Esophagus squamous epithelium (tissue), 5 donors: ENCODE measurements at regions not wholly inside any gene's neighbourhood (a gene's known extent, or its start where the extent isn't known, plus 50 kb on each side); places are given as distances from the start of the nearest gene placed in this dataset.
"Not testable (repeated sequence)": the region's sequence is repeated elsewhere in the genome, so short reads cannot be mapped to it uniquely, and the experiment has no call there.

ENCODE experiments used
- DNase-seq: peaks from one replicate; lab custom pipeline; 2025; lab: John Stamatoyannopoulos, UW
- H3K27ac ChIP-seq, 4 donors: fragments of 200-600 bp; sonication (generic); one replicate each; pipeline ENCODE4 v1.5.1; 2016 to 2019; ENCODE audit warnings: mild to moderate bottlenecking in 1 of 4
- H3K27me3 ChIP-seq, 4 donors: fragments of 200-600 bp; sonication (generic); 1 replicate in 3 of 4; 2 replicates in 1 of 4; pipeline versions ENCODE4 v1.5.1 to v1.6.0; 2017 to 2021; ENCODE audit warnings: antibody characterized with exemption in 1 of 4
- H3K36me3 ChIP-seq, 3 donors: fragments of 200-600 bp; sonication (generic); one replicate each; pipeline ENCODE4 v1.5.1; 2016 to 2019
- H3K4me1 ChIP-seq, 3 donors: fragments of 200-600 bp; sonication (generic); one replicate each; pipeline ENCODE4 v1.5.1; 2017 to 2019
- H3K4me3 ChIP-seq, 4 donors: fragments of 200-600 bp; sonication (generic); 1 replicate in 3 of 4; 2 replicates in 1 of 4; pipeline ENCODE4 v1.5.1; 2016 to 2019; ENCODE audit warnings: mild to moderate bottlenecking in 2 of 4, moderate library complexity in 1 of 4
- H3K9me3 ChIP-seq, 3 donors: fragments of 200-600 bp; sonication (generic); one replicate each; pipeline ENCODE4 v1.5.1; 2016 to 2019
- POLR2A ChIP-seq, 4 donors: fragments of 450-650 bp; IDR thresholded peaks; one replicate each; pipeline ENCODE4 v1.6.1; 2017; ENCODE audit warnings: antibody characterized with exemption in 4 of 4, mild to moderate bottlenecking in 4 of 4, moderate library complexity in 3 of 4
- WGBS, 2 donors: methylation state at CpG; one replicate each; pipeline ENCODE4 v1.1.5; 2018; 5-methylcytosine and 5-hydroxymethylcytosine counted together
- intact Hi-C: fragments of 100-400 bp; cut with DNase I; formaldehyde crosslinking; loops from one replicate; pipeline ENCODE4 v1.15.0; 2022
- TF ChIP-seq, protein P1 (sequence below), 6 experiments: fragments of 450-650 bp in 4 of 6; fragments of 200-600 bp in 2 of 6; sonication (generic) in 2 of 6; IDR thresholded peaks; one replicate each; pipeline ENCODE4 v1.5.1; 2016 to 2019; ENCODE audit warnings: antibody characterized with exemption in 6 of 6, mild to moderate bottlenecking in 4 of 6, moderate library complexity in 4 of 6
- donor health status: DM: yes; HTN: yes; CAD: no.

- Histone ChIP-seq H3K27me3 (no peaks in the 10 kb centered on the region), H3K27ac (no peak overlapping the region), H3K4me1 (peaks cover 0 to 10% (median 0%) of the 10 kb centered on the region in 3 donors), H3K36me3 (no peaks in the 10 kb centered on the region), H3K4me3 (no peak overlapping the region), H3K9me3 (no peaks in the 10 kb centered on the region)
- no peak for DNase-seq
- intact Hi-C loops, result no loop called here
- TF ChIP-seq, protein P1, sequence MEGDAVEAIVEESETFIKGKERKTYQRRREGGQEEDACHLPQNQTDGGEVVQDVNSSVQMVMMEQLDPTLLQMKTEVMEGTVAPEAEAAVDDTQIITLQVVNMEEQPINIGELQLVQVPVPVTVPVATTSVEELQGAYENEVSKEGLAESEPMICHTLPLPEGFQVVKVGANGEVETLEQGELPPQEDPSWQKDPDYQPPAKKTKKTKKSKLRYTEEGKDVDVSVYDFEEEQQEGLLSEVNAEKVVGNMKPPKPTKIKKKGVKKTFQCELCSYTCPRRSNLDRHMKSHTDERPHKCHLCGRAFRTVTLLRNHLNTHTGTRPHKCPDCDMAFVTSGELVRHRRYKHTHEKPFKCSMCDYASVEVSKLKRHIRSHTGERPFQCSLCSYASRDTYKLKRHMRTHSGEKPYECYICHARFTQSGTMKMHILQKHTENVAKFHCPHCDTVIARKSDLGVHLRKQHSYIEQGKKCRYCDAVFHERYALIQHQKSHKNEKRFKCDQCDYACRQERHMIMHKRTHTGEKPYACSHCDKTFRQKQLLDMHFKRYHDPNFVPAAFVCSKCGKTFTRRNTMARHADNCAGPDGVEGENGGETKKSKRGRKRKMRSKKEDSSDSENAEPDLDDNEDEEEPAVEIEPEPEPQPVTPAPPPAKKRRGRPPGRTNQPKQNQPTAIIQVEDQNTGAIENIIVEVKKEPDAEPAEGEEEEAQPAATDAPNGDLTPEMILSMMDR (IDR thresholded peaks at IDR 0.05), result no peak
- no peak for TF ChIP-seq POLR2A (IDR thresholded peaks at IDR 0.05)
Measured at GRCh38 chr6:19723545-19723944, 113.6 kb upstream of the ID4 start.

- H3K4me1 ChIP-seq, H3K27me3 ChIP-seq, H3K36me3 ChIP-seq, intact Hi-C loops, H3K9me3 ChIP-seq, H3K27ac ChIP-seq, DNase-seq, H3K4me3 ChIP-seq: not testable (repeated sequence)
Measured at GRCh38 chr6:19725436-19725835, 111.7 kb upstream of the ID4 start.

- Histone ChIP-seq H3K4me1 (no peaks in the 10 kb centered on the region), H3K27me3 (no peaks in the 10 kb centered on the region), H3K9me3 (no peaks in the 10 kb centered on the region), H3K27ac (no peak overlapping the region), H3K36me3 (no peaks in the 10 kb centered on the region), H3K4me3 (no peak overlapping the region)
- 51 to 54% methylated on average over 5 of the region's 5 CpGs for WGBS, 2 donors
- DNase-seq, result no peak
- intact Hi-C loops, result no loop called here
- TF ChIP-seq, protein P1 (IDR thresholded peaks at IDR 0.05), result no peak
- no peak for TF ChIP-seq POLR2A (IDR thresholded peaks at IDR 0.05)
Measured at GRCh38 chr6:19731282-19731681, 105.9 kb upstream of the ID4 start.

- no peaks in the 10 kb centered on the region for H3K4me1 ChIP-seq
- no peak for DNase-seq
- H3K4me3 ChIP-seq, result no peak overlapping the region
- H3K27ac ChIP-seq, result no peak overlapping the region
- 40 to 64% methylated on average over 10 to 15 of the region's 15 CpGs for WGBS, 2 donors
- TF ChIP-seq, protein P1 (IDR thresholded peaks at IDR 0.05), result no peak
- no peak for TF ChIP-seq POLR2A (IDR thresholded peaks at IDR 0.05)
- no peaks in the 10 kb centered on the region for H3K9me3 ChIP-seq
- H3K36me3 ChIP-seq, result no peaks in the 10 kb centered on the region
- intact Hi-C loops, result no loop called here
- no peaks in the 10 kb centered on the region for H3K27me3 ChIP-seq
Measured at GRCh38 chr6:19734061-19734460, 103.1 kb upstream of the ID4 start.

DNA sequence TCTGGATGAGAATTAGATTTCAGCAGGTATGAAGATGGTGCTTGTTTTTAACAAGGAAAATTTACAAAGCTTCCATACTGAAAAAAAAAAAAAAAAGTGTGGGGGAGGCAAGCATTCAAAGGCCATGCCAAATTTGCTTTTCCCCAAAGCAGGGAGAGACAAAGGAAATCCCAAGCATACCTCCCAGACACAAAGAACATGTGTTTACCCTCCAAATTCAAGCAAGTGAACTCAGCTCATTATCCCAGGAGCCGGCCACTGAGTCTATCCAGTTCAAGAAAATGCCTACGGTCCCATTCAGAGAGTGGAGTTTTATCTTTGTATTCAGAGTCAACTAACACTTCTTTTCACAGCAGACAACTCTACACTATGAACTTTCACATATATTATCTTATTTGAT, 102.7 kb upstream of the ID4 start:
- H3K36me3 ChIP-seq, result no peaks in the 10 kb centered on the region
- no peaks in the 10 kb centered on the region for H3K4me1 ChIP-seq
- 74 to 82% methylated on average over 2 of the region's 2 CpGs for WGBS, 2 donors
- no peaks in the 10 kb centered on the region for H3K9me3 ChIP-seq
- intact Hi-C loops, result no loop called here
- H3K27me3 ChIP-seq, result no peaks in the 10 kb centered on the region
- TF ChIP-seq, protein P1 (IDR thresholded peaks at IDR 0.05), result no peak
- TF ChIP-seq POLR2A (IDR thresholded peaks at IDR 0.05), result no peak
- no peak overlapping the region for H3K4me3 ChIP-seq
- no peak for DNase-seq
- H3K27ac ChIP-seq, result no peak overlapping the region

- intact Hi-C loops, result no loop called here
- no peaks in the 10 kb centered on the region for H3K27me3 ChIP-seq
- H3K9me3 ChIP-seq, result no peaks in the 10 kb centered on the region
- no peaks in the 10 kb centered on the region for H3K36me3 ChIP-seq
- TF ChIP-seq POLR2A (IDR thresholded peaks at IDR 0.05), result no peak
- TF ChIP-seq, protein P1 (IDR thresholded peaks at IDR 0.05), result no peak
- H3K4me3 ChIP-seq, result no peak overlapping the region
- H3K27ac ChIP-seq, result no peak overlapping the region
- no peak for DNase-seq
- WGBS, 2 donors, result 74 to 80% methylated on average over 4 of the region's 4 CpGs
- H3K4me1 ChIP-seq, result no peaks in the 10 kb centered on the region
Measured at GRCh38 chr6:19736066-19736465, 101.1 kb upstream of the ID4 start.
